H1 (cell line): ENCODE measurements at regions not wholly inside any gene's neighbourhood (a gene's known extent, or its start where the extent isn't known, plus 50 kb on each side); places are given as distances from the start of the nearest gene placed in this dataset.

Source experiments
- CTCF ChIA-PET: fragments of 300-600 bp; sonication (Branson Sonifier 250); formaldehyde crosslinking; loops from one replicate; lab custom pipeline; 2021; ENCODE audit not compliant: partially characterized antibody; lab: Charles Lee
- POLR2A ChIA-PET: fragments of 300-600 bp; sonication (Branson Sonifier 250); formaldehyde crosslinking; loops from one replicate; lab custom pipeline; 2021; ENCODE audit warnings: inconsistent platforms; ENCODE audit not compliant: partially characterized antibody; lab: Charles Lee
- DNase-seq, 2 experiments: peaks; one replicate each; pipeline versions ENCODE4 v3.0.0 to v3.0.0-alpha.2; 2010 to 2022; ENCODE audit warnings: low spot score in 2 of 2, low read depth in 1 of 2, mixed read lengths in 1 of 2
- FAIRE-seq: peaks from 2 replicates; lab custom pipeline; 2011; peaks lifted over from hg19 to GRCh38; lab: Jason Lieb, UNC
- H2AFZ ChIP-seq: 2 replicates; pipeline ENCODE4 v1.8.1; 2012; ENCODE audit warnings: low read length, inconsistent platforms
- H2AK5ac ChIP-seq: 2 replicates; pipeline ENCODE4 v1.6.1; 2013; ENCODE audit warnings: low read depth, low read length
- H2BK120ac ChIP-seq: replicated peaks from 2 replicates; pipeline ENCODE3; 2013; ENCODE audit warnings: low read depth, low read length, inconsistent platforms
- H2BK12ac ChIP-seq: 2 replicates; pipeline ENCODE4 v1.6.1; 2013; ENCODE audit warnings: low read depth, low read length
- H2BK15ac ChIP-seq: 2 replicates; pipeline ENCODE4 v1.6.1; 2013; ENCODE audit warnings: low read length
- H2BK20ac ChIP-seq: 2 replicates; pipeline ENCODE4 v1.6.1; 2013; ENCODE audit warnings: low read length
- H2BK5ac ChIP-seq: 2 replicates; pipeline ENCODE4 v1.6.1; 2013; ENCODE audit warnings: low read depth, low read length
- H3K14ac ChIP-seq: 2 replicates; pipeline ENCODE4 v1.6.1; 2013; ENCODE audit warnings: inconsistent platforms; ENCODE audit not compliant: insufficient read length
- H3K18ac ChIP-seq: 2 replicates; pipeline ENCODE4 v1.6.1; 2013; ENCODE audit warnings: low read length; ENCODE audit errors: extremely low read depth
- H3K23ac ChIP-seq: 2 replicates; pipeline ENCODE4 v1.6.1; 2013; ENCODE audit warnings: inconsistent platforms; ENCODE audit not compliant: insufficient read length
- H3K23me2 ChIP-seq: 2 replicates; pipeline ENCODE4 v1.6.1; 2013; ENCODE audit warnings: low read depth, low read length
- H3K27ac ChIP-seq: 2 replicates; pipeline ENCODE4 v1.6.1; 2011; ENCODE audit warnings: low read depth, low read length, inconsistent platforms
- H3K27me3 ChIP-seq, 4 experiments: replicated peaks in 1 of 4; 1 replicate in 1 of 4; 2 replicates in 3 of 4; pipeline versions ENCODE4 v1.6.1 to v1.8.1; 2011 to 2013; ENCODE audit warnings: low read length in 3 of 4, mild to moderate bottlenecking in 3 of 4, inconsistent platforms in 2 of 4, mixed read lengths in 2 of 4, moderate library complexity in 1 of 4; ENCODE audit not compliant: control insufficient read depth in 3 of 4, insufficient read depth in 3 of 4; ENCODE audit errors: extremely low read depth in 1 of 4
- H3K36me3 ChIP-seq, 4 experiments: 2 replicates each; pipeline versions ENCODE4 v1.6.1 to v1.8.1; 2011 to 2013; ENCODE audit warnings: mild to moderate bottlenecking in 4 of 4, low read length in 3 of 4, moderate library complexity in 2 of 4, control low read depth in 1 of 4, inconsistent platforms in 1 of 4; ENCODE audit not compliant: insufficient read depth in 4 of 4, control insufficient read depth in 2 of 4
- H3K4ac ChIP-seq: replicated peaks from 2 replicates; pipeline ENCODE3; 2013; ENCODE audit warnings: low read length, low read depth, mixed read lengths, inconsistent platforms; ENCODE audit not compliant: insufficient read length
- H3K4me1 ChIP-seq, 4 experiments: replicated peaks in 1 of 4; 1 replicate in 1 of 4; 2 replicates in 3 of 4; pipeline versions ENCODE4 v1.6.1 to v1.8.1; 2011 to 2013; ENCODE audit warnings: low read length in 3 of 4, inconsistent platforms in 2 of 4, mixed read lengths in 1 of 4; ENCODE audit not compliant: insufficient read depth in 4 of 4, control insufficient read depth in 3 of 4
- H3K4me2 ChIP-seq, 2 experiments: 2 replicates each; pipeline versions ENCODE4 v1.6.1 to v1.8.1; 2011 to 2013; ENCODE audit warnings: low read depth in 2 of 2, low read length in 2 of 2, control low read depth in 1 of 2, inconsistent platforms in 1 of 2, mild to moderate bottlenecking in 1 of 2; ENCODE audit not compliant: insufficient read depth in 1 of 2
- H3K4me3 ChIP-seq, 4 experiments: fragments of 200-600, 300-600 bp in 1 of 4; sonication (generic), shearing (Covaris generic), sonication (Bioruptor Twin) in 1 of 4; 2 replicates each; pipeline versions ENCODE4 v1.5.1 to v1.8.1; 2011 to 2016; ENCODE audit warnings: low read length in 4 of 4, low read depth in 3 of 4, control low read depth in 2 of 4, inconsistent platforms in 2 of 4, mild to moderate bottlenecking in 2 of 4, mixed read lengths in 1 of 4, moderate library complexity in 1 of 4; ENCODE audit not compliant: insufficient read depth in 2 of 4; ENCODE audit errors: extremely low read depth in 1 of 4
- H3K56ac ChIP-seq: replicated peaks from 2 replicates; pipeline ENCODE3; 2013; ENCODE audit warnings: low read depth, mild to moderate bottlenecking, mixed read lengths, low read length, inconsistent platforms; ENCODE audit not compliant: insufficient read length
- H3K79me1 ChIP-seq: 2 replicates; pipeline ENCODE4 v1.6.1; 2013; ENCODE audit warnings: low read depth, low read length, control low read depth
- H3K79me2 ChIP-seq, 2 experiments: 2 replicates each; pipeline versions ENCODE4 v1.6.1 to v1.8.1; 2012 to 2013; ENCODE audit warnings: low read length in 2 of 2, mild to moderate bottlenecking in 2 of 2, inconsistent platforms in 1 of 2; ENCODE audit not compliant: insufficient read depth in 2 of 2, control insufficient read depth in 1 of 2
- H3K9ac ChIP-seq, 4 experiments: replicated peaks in 1 of 4; 1 replicate in 1 of 4; 2 replicates in 3 of 4; pipeline versions ENCODE4 v1.6.1 to v1.8.1; 2011 to 2013; ENCODE audit warnings: low read depth in 3 of 4, low read length in 3 of 4, control low read depth in 2 of 4, mild to moderate bottlenecking in 2 of 4, moderate library complexity in 2 of 4, inconsistent platforms in 1 of 4; ENCODE audit errors: extremely low read depth in 1 of 4
- H3K9me3 ChIP-seq, 2 experiments: 2 replicates each; pipeline versions ENCODE4 v1.6.1 to v1.8.1; 2012 to 2013; ENCODE audit warnings: mild to moderate bottlenecking in 2 of 2, moderate library complexity in 2 of 2, control low read depth in 1 of 2, inconsistent platforms in 1 of 2, low read depth in 1 of 2, low read length in 1 of 2, mixed read lengths in 1 of 2; ENCODE audit not compliant: insufficient read depth in 2 of 2
- H4K20me1 ChIP-seq, 2 experiments: replicated peaks in 1 of 2; 2 replicates each; pipeline versions ENCODE3 to v1.8.1; 2011 to 2013; ENCODE audit warnings: inconsistent platforms in 2 of 2, low read length in 2 of 2, mild to moderate bottlenecking in 1 of 2; ENCODE audit not compliant: insufficient read depth in 2 of 2, control insufficient read depth in 1 of 2
- H4K5ac ChIP-seq: 2 replicates; pipeline ENCODE4 v1.6.1; 2013; ENCODE audit warnings: low read length, low read depth, mixed read lengths, inconsistent platforms; ENCODE audit not compliant: insufficient read length
- H4K8ac ChIP-seq: 2 replicates; pipeline ENCODE4 v1.8.0; 2013; ENCODE audit warnings: mild to moderate bottlenecking, moderate library complexity, low read length, inconsistent platforms; ENCODE audit not compliant: insufficient read depth; ENCODE audit errors: extremely low read depth
- H4K91ac ChIP-seq: replicated peaks from 2 replicates; pipeline ENCODE3; 2013; ENCODE audit warnings: low read length, mixed read lengths, inconsistent platforms; ENCODE audit not compliant: insufficient read length
- ATF2 ChIP-seq: IDR thresholded peaks from 2 replicates; pipeline ENCODE4 v1.6.1; 2012; ENCODE audit warnings: low read length, inconsistent platforms
- BCL11A ChIP-seq, 2 experiments: IDR thresholded peaks; one replicate each; pipeline ENCODE4 v1.6.1; 2011; ENCODE audit warnings: low read depth in 2 of 2, low read length in 2 of 2, mild to moderate bottlenecking in 2 of 2
- HDAC2 ChIP-seq, 2 experiments: fragments of 300-600 bp in 1 of 2; sonication (generic) in 1 of 2; IDR thresholded peaks; 2 replicates each; pipeline ENCODE4 v1.6.1; 2011 to 2012; ENCODE audit warnings: low read depth in 2 of 2, low read length in 2 of 2, mild to moderate bottlenecking in 2 of 2, moderate library complexity in 2 of 2, borderline replicate concordance in 1 of 2, inconsistent platforms in 1 of 2
- HDAC6 ChIP-seq: IDR thresholded peaks from one replicate; pipeline ENCODE4 v1.7.1; 2012; ENCODE audit warnings: low read depth, mild to moderate bottlenecking, inconsistent platforms, low read length, moderate library complexity
- JUN ChIP-seq: IDR thresholded peaks from 2 replicates; pipeline ENCODE4 v1.6.1; 2011; ENCODE audit warnings: low read depth, mild to moderate bottlenecking, improper control_type of control experiment, low read length
- KDM1A ChIP-seq: fragments of 200-600, 300-600 bp; sonication (generic); IDR thresholded peaks from 2 replicates; pipeline ENCODE4 v1.7.1; 2016; ENCODE audit warnings: mild to moderate bottlenecking, low read length, borderline replicate concordance
- POLR2AphosphoS5 ChIP-seq: IDR thresholded peaks from 2 replicates; pipeline ENCODE4 v1.6.1; 2011; ENCODE audit warnings: low read depth, low read length
- POU5F1 ChIP-seq: IDR thresholded peaks from 2 replicates; pipeline ENCODE4 v1.6.1; 2011; ENCODE audit warnings: low read depth, mild to moderate bottlenecking, low read length, moderate library complexity
- SIRT6 ChIP-seq: IDR thresholded peaks from one replicate; pipeline ENCODE4 v1.7.1; 2012; ENCODE audit warnings: low read length, inconsistent platforms
- SP4 ChIP-seq: IDR thresholded peaks from 2 replicates; pipeline ENCODE4 v1.6.1; 2012; ENCODE audit warnings: low read length, inconsistent platforms
- WGBS, 2 experiments: shearing (Covaris generic) in 1 of 2; methylation state at CpG; one replicate each; pipeline versions ENCODE4 v1.1.6 to v1.1.7; 2013 to 2015; ENCODE audit warnings: low lambda C conversion rate in 2 of 2, mixed read lengths in 2 of 2, inconsistent platforms in 1 of 2, low coverage in 1 of 2, missing lambda C conversion rate in 1 of 2; ENCODE audit not compliant: insufficient replicate concordance in 2 of 2, insufficient coverage in 1 of 2, insufficient read length in 1 of 2; ENCODE audit errors: extremely low coverage in 1 of 2, missing lambda C conversion rate in 1 of 2; 5-methylcytosine and 5-hydroxymethylcytosine counted together

GRCh38 chr2:109707281-109708147 is 86.6 kb upstream of the RGPD5 start:
- H3K4me2 ChIP-seq: no peak overlapping the region
- POLR2A ChIA-PET: interaction anchor here (1.4 kb wide), 1 partner anchor 93 kb away, joined by 6 read pairs; the partner anchor contains the start of genes SEPTIN10 and SOWAHC
- TF ChIP-seq POU5F1: no peak
- TF ChIP-seq SIRT6: no peak
- no peak for TF ChIP-seq KDM1A
- no peak for TF ChIP-seq SP4
- no peak for TF ChIP-seq POLR2AphosphoS5
- TF ChIP-seq HDAC6: no peak
- no peak for TF ChIP-seq HDAC2 (IDR thresholded peaks at IDR 0.05; ENCODE audit: borderline replicate concordance in 1 of 2, low read depth in 2 of 2, low read length in 2 of 2)
- no peak for TF ChIP-seq ATF2
- TF ChIP-seq JUN: no peak
- no peak for TF ChIP-seq BCL11A (IDR thresholded peaks at IDR 0.05; ENCODE audit: low read depth in 2 of 2, low read length in 2 of 2)
- TF ChIP-seq, all 59 proteins: peak for 0

More at GRCh38 chr2:109707281-109708147, 86.6 kb upstream of the RGPD5 start:
- no peak overlapping the region for H3K4ac ChIP-seq
- no peaks in the 10 kb centered on the region for H3K9me3 ChIP-seq
- FAIRE-seq (no peak), DNase-seq (no peak)
- no peak overlapping the region for H2AFZ ChIP-seq
- 91% methylated on average over 9 of the region's 9 CpGs; no CpG with 5 or more reads in 1 of the 2 experiments for WGBS, 2 experiments
- H3K36me3 ChIP-seq: no peaks in the 10 kb centered on the region
- no peaks in the 10 kb centered on the region for H3K27me3 ChIP-seq
- H2BK15ac ChIP-seq: no peak overlapping the region
- no peak overlapping the region for H3K4me3 ChIP-seq
- no peak overlapping the region for H2AK5ac ChIP-seq
- H3K4me1 ChIP-seq: peaks cover 0 to 3% (median under 1%) of the 10 kb centered on the region in 4 experiments; a peak in 3 of 7 replicates
- CTCF ChIA-PET: interaction anchor here (5.7 kb wide), 1 partner anchor 162 kb away, joined by 41 read pairs; no protein-coding TSS in a partner anchor
- H3K14ac ChIP-seq: no peak overlapping the region
- no peak overlapping the region for H4K91ac ChIP-seq
- H2BK5ac ChIP-seq: no peak overlapping the region
- no peaks in the 10 kb centered on the region for H3K23me2 ChIP-seq
- no peak overlapping the region for H3K56ac ChIP-seq
- H3K18ac ChIP-seq: no peak overlapping the region
- H3K27ac ChIP-seq: no peak overlapping the region
- H3K79me2 ChIP-seq: no peaks in the 10 kb centered on the region
- no peak overlapping the region for H3K23ac ChIP-seq
- no peak overlapping the region for H2BK20ac ChIP-seq
- no peak overlapping the region for H4K5ac ChIP-seq
- H2BK120ac ChIP-seq: no peak overlapping the region
- H4K20me1 ChIP-seq: no peaks in the 10 kb centered on the region
- H2BK12ac ChIP-seq: no peak overlapping the region
- H3K9ac ChIP-seq: no peak overlapping the region
- no peak overlapping the region for H4K8ac ChIP-seq
- H3K79me1 ChIP-seq: no peaks in the 10 kb centered on the region
